Erythroblast (primary cell): ENCODE measurements at regions not wholly inside any gene's neighbourhood (a gene's known extent, or its start where the extent isn't known, plus 50 kb on each side); places are given as distances from the start of the nearest gene placed in this dataset.

Source experiments
- GATA1 ChIP-seq: IDR thresholded peaks from 2 replicates; pipeline ENCODE4 v1.6.1; 2011; ENCODE audit warnings: low read depth, mild to moderate bottlenecking, control low read depth, low read length, moderate library complexity
- POLR2A ChIP-seq: IDR thresholded peaks from 2 replicates; pipeline ENCODE4 v1.6.1; 2011; ENCODE audit warnings: mild to moderate bottlenecking, low read length

GRCh38 chr6:71420693-71421328, 132.2 kb downstream of the OGFRL1 start:
- no peak for TF ChIP-seq POLR2A
- TF ChIP-seq GATA1: no peak
